Caco-2 (cell line): ENCODE measurements at regions not wholly inside any gene's neighbourhood (a gene's known extent, or its start where the extent isn't known, plus 50 kb on each side); places are given as distances from the start of the nearest gene placed in this dataset.
"Not testable (repeated sequence)": the region's sequence is repeated elsewhere in the genome, so short reads cannot be mapped to it uniquely, and the experiment has no call there.

Experiments
- BruUV-seq: library from RNA; stranded (reverse); fragments of 400-500 nt; replicated peaks from 2 replicates; lab custom pipeline; 2021; lab: Mats Ljungman, UMichigan
- CTCF ChIA-PET: fragments of 300-600 bp; sonication (Branson Sonifier 250); formaldehyde crosslinking; loops from one replicate; lab custom pipeline; 2022; ENCODE audit warnings: antibody characterized with exemption; lab: Charles Lee
- POLR2A ChIA-PET: fragments of 300-600 bp; sonication (Branson Sonifier 250); formaldehyde crosslinking; loops from one replicate; lab custom pipeline; 2022; ENCODE audit warnings: antibody characterized with exemption; lab: Charles Lee
- DNase-seq, 2 experiments: peaks; one replicate each; pipeline versions ENCODE4 v3.0.0 to v3.0.0-alpha.2; 2020 to 2022
- H3K27me3 ChIP-seq: replicated peaks from 2 replicates; pipeline ENCODE4 v1.6.0; 2011; ENCODE audit warnings: low read length; ENCODE audit not compliant: control insufficient read depth, insufficient read depth
- H3K36me3 ChIP-seq: 2 replicates; pipeline ENCODE4 v1.5.1; 2011; ENCODE audit warnings: low read length; ENCODE audit not compliant: control insufficient read depth, insufficient read depth
- H3K4me1 ChIP-seq: fragments of 250-450 bp; sonication (Bioruptor Pico); 2 replicates; pipeline ENCODE4 v1.5.1; 2020; ENCODE audit warnings: mild to moderate bottlenecking
- H3K4me3 ChIP-seq: 2 replicates; pipeline ENCODE4 v1.5.1; 2011; ENCODE audit warnings: low read depth, mild to moderate bottlenecking, control low read depth, low read length
- H3K9me3 ChIP-seq: fragments of 250-450 bp; sonication (Bioruptor Pico); 2 replicates; pipeline ENCODE4 v1.5.1; 2020; ENCODE audit warnings: mild to moderate bottlenecking, moderate library complexity
- H3K27ac Mint-ChIP-seq: one replicate; pipeline ENCODE4 v1.8.0; 2022; ENCODE audit warnings: mixed read lengths; ENCODE audit not compliant: unreplicated experiment
- H3K27me3 Mint-ChIP-seq: one replicate; pipeline ENCODE4 v1.8.0; 2022; ENCODE audit warnings: mixed read lengths; ENCODE audit not compliant: insufficient read depth, unreplicated experiment
- H3K36me3 Mint-ChIP-seq: one replicate; pipeline ENCODE4 v1.8.0; 2022; ENCODE audit warnings: mild to moderate bottlenecking, mixed read lengths; ENCODE audit not compliant: insufficient read depth, unreplicated experiment
- H3K4me1 Mint-ChIP-seq: one replicate; pipeline ENCODE4 v1.8.0; 2022; ENCODE audit warnings: low read depth, mixed read lengths; ENCODE audit not compliant: unreplicated experiment
- H3K4me3 Mint-ChIP-seq: one replicate; pipeline ENCODE4 v1.8.0; 2022; ENCODE audit warnings: mild to moderate bottlenecking, moderate library complexity, mixed read lengths; ENCODE audit not compliant: unreplicated experiment
- H3K9me3 Mint-ChIP-seq: one replicate; pipeline ENCODE4 v1.8.0; 2022; ENCODE audit warnings: mixed read lengths; ENCODE audit not compliant: unreplicated experiment
- intact Hi-C: fragments of 100-400 bp; cut with micrococcal nuclease; formaldehyde crosslinking; loops from one replicate; pipeline ENCODE4 v1.10.0; 2022; ENCODE audit not compliant: unreplicated experiment
- TF ChIP-seq, protein P1 (sequence below), 2 experiments: fragments of 200-600 bp in 1 of 2; IDR thresholded peaks; 1 replicate in 1 of 2; 2 replicates in 1 of 2; pipeline versions ENCODE4 v1.5.1 to v1.8.0; 2011 to 2022; ENCODE audit warnings: antibody characterized with exemption in 1 of 2, control low read depth in 1 of 2, inconsistent platforms in 1 of 2, low read depth in 1 of 2, low read length in 1 of 2, mild to moderate bottlenecking in 1 of 2, moderate library complexity in 1 of 2; ENCODE audit not compliant: insufficient read depth in 1 of 2, severe bottlenecking in 1 of 2, unreplicated experiment in 1 of 2

DNA sequence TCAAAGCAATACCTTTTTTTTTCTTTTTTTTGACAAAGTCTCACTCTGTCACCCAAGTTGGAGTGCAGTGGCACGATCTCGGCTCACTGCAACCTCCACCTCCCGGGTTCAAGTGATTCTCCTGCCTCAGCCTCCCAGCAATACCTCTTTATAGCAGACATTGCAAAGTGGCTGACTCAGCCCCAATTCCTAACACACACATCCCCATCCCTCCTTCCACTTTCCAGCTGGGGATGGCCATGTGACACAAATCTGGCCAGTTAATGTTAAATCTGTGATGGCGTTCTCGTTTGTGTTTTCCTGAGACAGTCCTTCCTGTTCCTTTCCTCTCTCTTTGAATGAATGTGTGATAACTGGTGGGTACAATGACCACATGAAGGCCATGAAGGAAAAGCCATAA, 276.2 kb upstream of the KLF3 start:
- TF ChIP-seq, protein P1, sequence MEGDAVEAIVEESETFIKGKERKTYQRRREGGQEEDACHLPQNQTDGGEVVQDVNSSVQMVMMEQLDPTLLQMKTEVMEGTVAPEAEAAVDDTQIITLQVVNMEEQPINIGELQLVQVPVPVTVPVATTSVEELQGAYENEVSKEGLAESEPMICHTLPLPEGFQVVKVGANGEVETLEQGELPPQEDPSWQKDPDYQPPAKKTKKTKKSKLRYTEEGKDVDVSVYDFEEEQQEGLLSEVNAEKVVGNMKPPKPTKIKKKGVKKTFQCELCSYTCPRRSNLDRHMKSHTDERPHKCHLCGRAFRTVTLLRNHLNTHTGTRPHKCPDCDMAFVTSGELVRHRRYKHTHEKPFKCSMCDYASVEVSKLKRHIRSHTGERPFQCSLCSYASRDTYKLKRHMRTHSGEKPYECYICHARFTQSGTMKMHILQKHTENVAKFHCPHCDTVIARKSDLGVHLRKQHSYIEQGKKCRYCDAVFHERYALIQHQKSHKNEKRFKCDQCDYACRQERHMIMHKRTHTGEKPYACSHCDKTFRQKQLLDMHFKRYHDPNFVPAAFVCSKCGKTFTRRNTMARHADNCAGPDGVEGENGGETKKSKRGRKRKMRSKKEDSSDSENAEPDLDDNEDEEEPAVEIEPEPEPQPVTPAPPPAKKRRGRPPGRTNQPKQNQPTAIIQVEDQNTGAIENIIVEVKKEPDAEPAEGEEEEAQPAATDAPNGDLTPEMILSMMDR (IDR thresholded peaks at IDR 0.05; ENCODE audit: insufficient read depth in 1 of 2, low read depth in 1 of 2, low read length in 1 of 2, severe bottlenecking in 1 of 2, unreplicated experiment in 1 of 2) = no peak
- no peaks in the 10 kb centered on the region for H3K36me3 ChIP-seq
- H3K27ac Mint-ChIP-seq = no peak overlapping the region
- H3K9me3 ChIP-seq = peaks cover 5% of the 10 kb centered on the region; the same call in 1 of the 2 replicates
- peaks cover 26% of the 10 kb centered on the region for H3K9me3 Mint-ChIP-seq
- ChIA-PET CTCF (interaction anchor here (0.6 kb wide), 1 partner anchor 68 kb away, joined by 3 read pairs; no protein-coding TSS in a partner anchor), POLR2A (no interaction called here)
- peaks cover 17% of the 10 kb centered on the region for H3K4me1 ChIP-seq
- H3K36me3 Mint-ChIP-seq = peaks cover 6% of the 10 kb centered on the region
- H3K27me3 Mint-ChIP-seq = no peaks in the 10 kb centered on the region
- H3K4me3 ChIP-seq = no peak overlapping the region
- intact Hi-C loops = no loop called here
- no peak for DNase-seq
- H3K4me1 Mint-ChIP-seq = peaks cover 7% of the 10 kb centered on the region
- no peak overlapping the region for H3K4me3 Mint-ChIP-seq
- no peaks in the 10 kb centered on the region for H3K27me3 ChIP-seq
- BruUV-seq = no TSS peak

DNA sequence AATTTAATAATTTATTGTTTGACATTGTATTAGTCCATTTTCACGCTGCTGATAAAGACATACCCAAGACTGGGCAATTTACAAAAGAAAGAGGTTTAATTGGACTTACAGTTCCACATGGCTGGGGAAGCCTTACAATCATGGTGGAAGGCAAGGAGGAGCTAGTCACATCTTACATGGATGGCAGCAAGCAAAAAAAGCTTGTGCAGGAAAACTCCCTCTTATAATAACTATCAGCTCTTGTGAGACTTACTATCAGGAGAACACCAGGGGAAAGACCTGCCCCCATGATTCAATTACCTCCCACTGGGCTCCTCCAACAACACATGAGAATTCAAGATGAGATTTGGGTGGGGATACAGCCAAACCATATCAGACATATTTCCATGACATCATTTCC, 275.1 kb upstream of the KLF3 start:
- H3K27me3 ChIP-seq, POLR2A ChIA-PET, H3K36me3 ChIP-seq, H3K27me3 Mint-ChIP-seq, H3K4me3 Mint-ChIP-seq, H3K36me3 Mint-ChIP-seq, CTCF ChIA-PET, H3K9me3 ChIP-seq, H3K27ac Mint-ChIP-seq, H3K4me3 ChIP-seq, BruUV-seq, H3K4me1 Mint-ChIP-seq, DNase-seq, intact Hi-C loops: not testable (repeated sequence)
- peaks cover 26% of the 10 kb centered on the region for H3K9me3 Mint-ChIP-seq
- H3K4me1 ChIP-seq = peaks cover 12% of the 10 kb centered on the region

DNA sequence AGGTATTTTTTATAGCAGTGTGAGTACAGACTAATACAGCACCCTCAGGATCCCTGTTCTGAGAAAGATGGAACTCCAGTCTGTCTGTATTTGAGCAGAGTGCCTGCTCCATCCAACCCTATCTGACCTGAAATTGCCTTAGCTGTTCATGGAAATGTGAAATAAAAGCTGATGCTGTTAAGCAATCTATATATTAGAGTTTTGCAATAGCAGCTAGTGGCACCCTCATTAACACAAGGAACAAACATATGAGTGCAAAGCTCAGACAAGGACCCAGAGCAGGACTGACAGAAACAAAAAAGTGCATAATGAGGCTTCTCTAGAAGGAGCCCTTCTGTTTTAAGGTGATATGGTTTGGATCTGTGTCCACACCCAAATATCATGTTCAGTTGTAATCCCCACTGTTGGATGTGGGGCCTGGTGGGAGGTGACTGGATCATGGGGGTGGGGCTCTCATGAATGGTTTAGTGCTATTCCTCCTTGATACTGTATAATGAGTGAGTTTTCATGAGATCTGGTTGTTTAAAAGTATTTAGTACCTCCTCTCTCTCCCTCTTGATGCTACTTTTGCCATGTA, 272.9 kb upstream of the KLF3 start:
- H3K36me3 Mint-ChIP-seq = peaks cover 6% of the 10 kb centered on the region
- DNase-seq = no peak
- TF ChIP-seq, protein P1 (IDR thresholded peaks at IDR 0.05; ENCODE audit: insufficient read depth in 1 of 2, low read depth in 1 of 2, low read length in 1 of 2, severe bottlenecking in 1 of 2, unreplicated experiment in 1 of 2) = no peak
- H3K4me1 Mint-ChIP-seq = peaks cover 3% of the 10 kb centered on the region
- Histone ChIP-seq H3K27me3 (no peaks in the 10 kb centered on the region), H3K4me1 (peaks cover 4% of the 10 kb centered on the region), H3K36me3 (no peaks in the 10 kb centered on the region), H3K4me3 (no peak overlapping the region), H3K9me3 (peaks cover 5% of the 10 kb centered on the region; the same call in 1 of the 2 replicates)
- H3K4me3 Mint-ChIP-seq = no peak overlapping the region
- intact Hi-C loops = no loop called here
- no peaks in the 10 kb centered on the region for H3K27me3 Mint-ChIP-seq
- BruUV-seq = no TSS peak
- ChIA-PET POLR2A (no interaction called here), CTCF (no interaction called here)
- peaks cover 26% of the 10 kb centered on the region for H3K9me3 Mint-ChIP-seq
- no peak overlapping the region for H3K27ac Mint-ChIP-seq
